Fibroblast of lung (primary cell): ENCODE measurements at regions not wholly inside any gene's neighbourhood (a gene's known extent, or its start where the extent isn't known, plus 50 kb on each side); places are given as distances from the start of the nearest gene placed in this dataset.

Source experiments
- CTCF ChIP-seq, 2 donors: IDR thresholded peaks in 1 of 2; conservative IDR thresholded peaks in 1 of 2; 1 replicate in 1 of 2; 2 replicates in 1 of 2; pipeline ENCODE4 v1.5.1; 2011 to 2012; ENCODE audit warnings: low read length in 2 of 2, control low read depth in 1 of 2, inconsistent platforms in 1 of 2, low read depth in 1 of 2, mild to moderate bottlenecking in 1 of 2
- EZH2 ChIP-seq: IDR thresholded peaks from 2 replicates; pipeline ENCODE4 v1.5.1; 2012; ENCODE audit warnings: low read length, control low read depth, mild to moderate bottlenecking; ENCODE audit errors: missing control alignments

DNA sequence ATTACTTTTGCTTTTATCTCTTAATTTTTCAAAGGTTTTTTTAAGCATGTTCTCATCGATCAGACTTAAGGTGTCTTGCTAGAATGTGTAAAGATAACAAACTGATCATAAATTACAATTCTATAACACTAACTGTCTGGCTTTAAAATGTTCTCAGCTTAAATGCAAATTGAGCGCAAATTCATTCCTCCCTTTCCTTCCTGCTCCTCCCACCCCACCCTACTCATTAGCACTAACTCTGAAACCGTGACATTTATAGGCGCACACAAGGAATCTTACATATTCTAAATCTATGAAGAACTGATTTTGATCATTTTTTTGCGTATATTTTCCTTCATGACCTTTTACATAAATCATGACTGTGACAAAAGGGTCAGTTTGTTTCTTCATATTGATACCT is 590.0 kb upstream of the DIAPH2 start:
- TF ChIP-seq CTCF (conservative IDR thresholded peaks at IDR 0.05 in 1 of 2, IDR thresholded peaks at IDR 0.05 in 1 of 2; ENCODE audit: low read depth in 1 of 2, low read length in 2 of 2), result no peak
- no peak for TF ChIP-seq EZH2
